GM19395 (cell line): ENCODE measurements at regions not wholly inside any gene's neighbourhood (a gene's known extent, or its start where the extent isn't known, plus 50 kb on each side); places are given as distances from the start of the nearest gene placed in this dataset.

Experiments
- ATAC-seq: cut with Tn5 transposase; IDR thresholded peaks from one replicate; pipeline ENCODE4 v1.9.1; 2021; ENCODE audit warnings: mild to moderate bottlenecking, moderate library complexity; ENCODE audit not compliant: unreplicated experiment

DNA sequence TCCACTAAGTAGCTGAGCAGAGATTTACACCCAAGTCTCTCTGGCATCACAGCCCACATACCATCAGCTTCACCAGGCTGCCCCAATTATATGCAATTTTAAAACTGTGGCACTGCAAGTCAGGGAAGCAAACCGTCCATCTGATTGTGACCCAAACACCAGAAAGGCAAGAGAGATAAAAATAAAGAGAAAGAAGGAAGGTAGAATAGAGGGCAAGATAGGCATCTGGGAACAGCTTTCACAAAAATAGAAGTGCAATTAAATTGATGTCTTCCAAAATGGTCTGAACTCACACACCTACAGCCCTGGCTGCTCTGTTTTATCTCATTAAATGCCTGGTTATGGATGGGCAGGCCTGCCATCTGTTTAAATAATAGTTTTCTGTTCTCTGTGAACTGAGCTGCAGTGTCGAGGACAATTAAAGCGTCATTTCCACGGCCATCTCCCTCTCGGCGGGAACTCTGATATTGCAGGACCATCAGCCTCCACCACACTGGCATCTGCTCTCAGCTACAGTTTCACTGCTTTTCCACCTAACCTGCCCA is 509.1 kb downstream of the INHBA start:
- no peak for ATAC-seq

- ATAC-seq = no peak
These were observed 512.3 kb downstream of the INHBA start for GRCh38 chr7:41190581-41190980.

DNA sequence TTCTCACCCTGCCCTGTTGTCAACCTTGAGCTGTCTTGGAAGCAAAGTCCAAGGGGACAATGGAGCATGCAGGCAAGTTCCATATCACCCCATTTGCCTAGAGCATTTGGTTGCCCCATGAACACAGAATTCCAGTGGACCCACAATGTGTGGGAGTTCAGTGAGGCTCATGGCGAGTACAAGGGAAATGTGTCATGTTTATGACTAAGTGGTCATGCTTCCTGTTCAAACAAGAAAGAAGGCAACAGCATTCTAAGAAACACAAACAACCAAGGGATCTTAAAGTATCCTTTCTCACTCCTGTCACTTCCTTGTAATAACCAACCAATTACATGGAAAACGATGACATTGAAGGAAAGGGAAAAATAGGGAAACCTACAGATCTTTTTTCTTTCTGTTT is 513.0 kb downstream of the INHBA start:
- ATAC-seq = no peak

DNA sequence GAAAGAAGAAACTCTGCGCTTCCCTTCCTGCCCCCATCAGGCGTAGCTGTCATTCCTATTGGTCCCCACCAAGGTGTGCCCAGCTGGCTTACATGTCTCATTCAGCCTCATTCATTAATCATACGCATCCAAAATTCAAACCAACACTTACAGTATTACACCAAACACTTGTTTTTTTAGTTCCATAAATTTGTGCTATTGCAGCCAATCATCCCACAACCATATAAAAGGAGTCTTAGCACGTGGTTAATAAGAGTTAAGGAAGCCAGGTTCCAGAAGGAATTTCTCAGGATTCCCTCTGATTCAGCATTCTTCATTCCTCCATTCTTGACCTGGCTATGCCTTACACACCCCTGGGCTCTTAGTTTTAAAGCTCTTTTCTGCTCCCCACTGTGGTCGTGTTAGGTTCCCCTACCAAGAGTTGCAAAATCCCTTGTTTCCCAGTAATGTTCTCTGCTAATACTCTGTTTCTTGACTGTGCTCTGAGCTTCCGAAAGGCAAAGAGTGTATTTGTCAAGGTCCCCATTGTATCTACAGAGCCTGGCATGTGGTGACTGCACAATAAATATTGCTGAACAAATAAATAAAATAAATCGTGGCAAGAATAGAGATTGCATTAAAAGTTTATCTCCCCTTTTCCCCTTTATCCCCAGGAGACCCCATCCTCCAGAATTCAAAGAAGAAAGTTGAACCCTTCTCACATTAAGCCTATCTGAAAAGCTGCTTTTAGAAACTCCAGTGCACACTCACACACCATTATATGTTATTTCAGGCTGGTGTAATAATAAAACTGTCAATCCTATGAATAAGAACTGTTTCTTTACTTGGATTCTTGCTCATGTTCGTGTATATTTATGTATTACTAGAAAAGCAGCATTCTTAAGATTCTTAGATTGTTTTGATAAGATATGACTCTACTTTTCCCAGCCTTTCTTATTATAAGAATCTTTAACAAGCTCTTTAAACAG is 514.4 kb downstream of the INHBA start:
- no peak for ATAC-seq

DNA sequence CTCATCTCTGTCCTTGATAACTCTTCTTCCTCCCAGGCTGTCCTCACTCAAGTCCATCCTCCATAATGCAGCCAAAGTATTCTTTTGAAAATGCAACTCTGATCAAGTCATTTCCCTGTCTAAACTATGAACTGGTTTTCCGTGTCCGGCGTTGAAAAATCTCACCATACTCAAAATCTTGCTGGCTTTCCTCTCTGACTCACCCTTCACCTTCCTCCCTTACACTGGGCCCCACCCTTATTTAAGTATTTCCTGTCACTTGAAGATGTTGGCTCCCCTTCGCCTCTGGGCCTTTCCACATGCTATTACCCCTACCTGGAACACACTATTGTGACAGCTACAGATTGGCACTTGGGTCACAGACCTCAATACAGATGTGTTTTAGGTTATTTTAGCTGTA is 515.6 kb downstream of the INHBA start:
- no peak for ATAC-seq

- ATAC-seq = no peak
These were observed 517.0 kb downstream of the INHBA start for GRCh38 chr7:41185851-41186250.

GRCh38 chr7:41183741-41184140 is 519.1 kb downstream of the INHBA start:
- ATAC-seq = no peak

- no peak for ATAC-seq
These were observed 520.1 kb downstream of the INHBA start for GRCh38 chr7:41182782-41183181.

GRCh38 chr7:41175435-41175834 is 527.5 kb downstream of the INHBA start:
- no peak for ATAC-seq

DNA sequence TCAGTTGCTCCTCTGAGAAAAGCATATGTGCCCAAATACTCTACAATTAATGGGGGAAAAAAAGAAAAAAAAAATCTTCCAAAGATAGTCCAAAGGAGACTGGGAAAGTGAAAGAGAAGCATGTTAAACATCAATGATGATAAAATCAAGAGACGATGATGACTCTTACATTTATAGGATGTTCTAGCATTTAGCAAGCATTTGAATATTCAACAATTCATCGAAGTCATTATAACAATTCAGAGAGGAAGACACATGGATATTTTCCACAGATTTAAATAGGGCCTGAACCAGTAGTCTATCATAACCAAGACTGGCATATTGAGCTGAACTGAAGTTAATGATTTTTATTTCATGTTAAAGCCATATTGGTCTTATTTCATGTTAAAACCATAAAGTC is 528.4 kb downstream of the INHBA start:
- ATAC-seq = no peak

DNA sequence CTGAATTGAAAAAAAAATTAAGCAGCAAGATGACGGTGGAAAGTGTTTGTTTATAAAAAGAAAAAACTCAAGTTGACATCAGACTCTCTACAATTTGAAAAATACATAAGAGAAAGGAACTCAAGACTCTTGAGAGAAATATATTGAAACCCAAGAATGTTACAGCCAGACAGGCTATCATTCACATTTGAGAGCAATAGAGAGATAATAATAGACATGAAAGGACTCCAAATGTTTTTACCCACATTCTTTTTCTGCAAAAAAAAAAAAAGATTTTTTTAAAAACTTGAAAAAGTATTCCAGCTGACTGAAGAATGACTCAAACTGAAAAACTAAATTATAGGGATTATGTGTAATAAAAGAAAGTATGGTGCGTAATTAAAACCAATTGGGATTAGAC is 532.4 kb downstream of the INHBA start:
- ATAC-seq = no peak

DNA sequence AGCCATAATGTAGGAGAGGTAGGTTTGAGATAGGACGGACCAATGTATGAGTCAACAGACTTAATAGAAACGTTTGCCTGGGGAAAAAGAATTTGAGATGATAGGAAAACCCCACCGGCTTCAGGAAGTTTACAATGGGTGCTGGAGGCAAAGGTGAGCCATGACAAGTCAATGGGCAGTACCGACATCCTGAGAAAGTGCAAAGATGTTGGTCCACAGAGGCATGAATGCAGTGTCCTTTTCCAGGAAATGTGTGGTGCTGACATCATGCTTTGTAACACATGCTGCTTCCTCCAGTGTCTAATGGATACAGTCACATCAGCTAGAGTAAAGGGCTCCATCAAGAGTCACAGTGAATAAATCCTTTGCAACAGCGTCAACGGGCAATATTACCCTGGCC is 533.6 kb downstream of the INHBA start:
- no peak for ATAC-seq

- ATAC-seq = no peak
These were observed 535.1 kb downstream of the INHBA start for GRCh38 chr7:41167836-41168235.

DNA sequence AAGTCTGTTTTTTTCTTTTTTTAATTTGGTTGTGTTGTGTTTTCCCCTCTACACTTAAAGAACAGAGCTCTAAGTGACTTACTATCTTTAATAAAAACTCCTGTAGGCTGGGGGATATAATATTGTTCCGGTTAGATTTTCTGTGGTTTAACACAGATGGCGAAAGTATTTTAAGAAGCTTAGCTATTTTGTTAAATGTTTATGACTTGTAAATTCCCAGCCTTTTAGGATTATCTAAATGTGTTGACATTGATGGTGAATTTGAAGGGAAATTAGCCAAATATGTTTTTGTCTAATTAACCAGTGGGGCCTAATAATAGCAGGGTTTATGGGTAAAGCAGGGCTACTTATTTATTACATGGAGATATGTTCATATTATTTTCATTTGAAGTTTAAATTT is 538.5 kb downstream of the INHBA start:
- no peak for ATAC-seq

DNA sequence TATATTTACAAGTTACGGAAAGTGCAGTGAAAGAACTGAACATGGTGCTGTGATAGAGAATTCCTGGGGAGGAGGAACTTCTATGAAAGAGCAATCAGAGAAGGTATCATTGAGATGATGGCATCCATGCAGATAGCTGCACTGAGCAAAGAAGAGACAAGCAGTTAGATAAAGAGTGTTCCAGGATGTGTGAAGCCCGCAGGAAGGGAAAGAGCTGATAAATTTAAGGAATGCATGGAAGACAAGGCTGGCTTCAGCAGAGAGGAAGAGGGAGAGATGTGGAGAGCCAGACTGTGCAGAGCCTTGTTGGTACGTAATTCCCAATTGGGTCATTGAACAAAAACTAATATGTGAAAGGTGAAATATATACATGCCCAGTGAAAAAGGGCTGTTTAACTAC is 538.9 kb downstream of the INHBA start:
- no peak for ATAC-seq

- no peak for ATAC-seq
These were observed 540.3 kb downstream of the INHBA start for GRCh38 chr7:41162612-41163011.

DNA sequence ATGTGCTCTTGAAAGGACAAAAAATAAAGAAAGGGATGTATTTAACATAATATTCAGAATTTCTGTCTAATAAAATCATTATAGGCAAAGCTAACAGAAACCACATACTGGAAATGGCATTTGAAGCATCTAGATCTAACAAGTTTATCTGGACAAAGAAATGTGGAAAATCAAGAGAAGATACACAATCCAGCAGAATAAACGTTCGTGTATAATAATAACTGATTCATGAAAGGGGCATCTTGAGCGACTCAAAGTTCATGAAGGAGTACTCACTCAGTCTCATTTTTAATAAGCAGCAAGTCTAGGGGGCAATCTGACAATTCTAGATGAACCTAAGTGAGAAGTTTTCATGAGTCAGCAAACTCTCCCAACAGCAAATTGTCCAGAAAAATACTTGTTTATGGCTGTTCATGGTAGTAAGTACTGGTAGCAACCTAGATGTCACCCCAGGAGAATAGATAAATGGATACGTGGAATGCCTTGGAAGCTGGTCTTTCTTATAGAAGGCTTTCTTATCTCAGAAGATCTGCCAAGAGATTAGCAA is 541.8 kb downstream of the INHBA start:
- no peak for ATAC-seq

DNA sequence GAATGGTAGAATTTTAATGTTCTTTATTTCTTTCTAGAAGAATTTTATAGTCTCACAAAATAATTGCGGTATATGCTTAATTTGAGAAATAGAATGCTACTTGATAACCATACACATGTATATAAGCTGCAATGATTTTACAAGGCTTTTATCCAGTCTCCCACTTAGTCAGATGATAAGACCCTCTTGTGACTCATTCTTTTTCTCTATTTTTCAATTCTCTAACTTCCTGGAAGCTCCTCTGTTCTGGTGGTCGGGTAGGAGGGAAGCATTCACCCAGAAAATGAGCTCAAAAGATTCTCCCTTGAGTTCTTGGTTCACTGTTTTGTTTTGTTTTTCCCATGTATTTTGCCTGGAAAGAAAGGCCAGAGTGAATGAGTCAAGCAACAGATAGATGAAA is 546.6 kb downstream of the INHBA start:
- ATAC-seq = no peak

GRCh38 chr7:41153268-41153667 is 549.6 kb downstream of the INHBA start:
- no peak for ATAC-seq

GRCh38 chr7:41152179-41152678 is 550.7 kb downstream of the INHBA start:
- ATAC-seq = no peak

- ATAC-seq = no peak
These were observed 553.3 kb downstream of the INHBA start for GRCh38 chr7:41149576-41149975.

DNA sequence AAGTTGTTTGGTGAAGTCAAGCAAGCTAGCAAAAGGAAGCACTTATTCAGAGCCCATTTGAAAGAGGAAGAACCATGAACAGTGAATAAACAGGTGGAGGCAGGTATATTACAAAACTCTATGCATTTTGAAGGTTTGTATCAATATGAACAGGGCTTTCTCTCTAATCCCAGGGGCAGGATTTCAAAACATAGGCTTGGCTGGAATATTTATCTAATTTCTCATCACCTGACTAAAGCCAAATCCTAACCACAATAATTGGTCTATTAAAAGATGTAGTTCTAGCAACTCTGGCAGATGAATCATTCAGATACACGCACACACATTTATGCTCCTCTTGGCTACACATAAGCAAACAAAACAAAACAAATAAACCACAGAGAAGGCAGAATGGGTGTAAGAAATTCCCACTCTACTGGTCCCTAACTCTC is 554.4 kb downstream of the INHBA start:
- no peak for ATAC-seq
